Ascending aorta (tissue), 2 donors: ENCODE measurements at regions not wholly inside any gene's neighbourhood (a gene's known extent, or its start where the extent isn't known, plus 50 kb on each side); places are given as distances from the start of the nearest gene placed in this dataset.

Source experiments
- DNase-seq, 2 donors: peaks; one replicate each; pipeline ENCODE4 v3.0.0-alpha.2; 2019; ENCODE audit warnings: low spot score in 2 of 2
- H3K27ac ChIP-seq, 2 donors: fragments of 200-600 bp; sonication (generic); one replicate each; pipeline ENCODE4 v1.5.1; 2016 to 2017; ENCODE audit warnings: mild to moderate bottlenecking in 1 of 2
- H3K27me3 ChIP-seq: fragments of 200-600 bp; sonication (generic); one replicate; pipeline ENCODE4 v1.5.1; 2017
- H3K36me3 ChIP-seq, 2 donors: fragments of 200-600 bp; sonication (generic); one replicate each; pipeline ENCODE4 v1.5.1; 2016
- H3K4me1 ChIP-seq, 2 donors: fragments of 200-600 bp; sonication (generic); one replicate each; pipeline ENCODE4 v1.5.1; 2016 to 2017; ENCODE audit warnings: mild to moderate bottlenecking in 1 of 2
- H3K4me3 ChIP-seq, 2 donors: fragments of 200-600 bp; sonication (generic); one replicate each; pipeline ENCODE4 v1.5.1; 2016 to 2017; ENCODE audit warnings: mild to moderate bottlenecking in 1 of 2
- H3K9me3 ChIP-seq, 2 donors: fragments of 200-600 bp; sonication (generic); one replicate each; pipeline ENCODE4 v1.5.1; 2016
- intact Hi-C: fragments of 100-400 bp; cut with DNase I; formaldehyde crosslinking; loops from one replicate; pipeline ENCODE4 v1.15.1; 2023
- TF ChIP-seq, protein P1 (sequence below), 3 experiments: fragments of 200-600 bp in 2 of 3; fragments of 450-650 bp in 1 of 3; sonication (generic) in 2 of 3; IDR thresholded peaks; one replicate each; pipeline ENCODE4 v1.5.1; 2016 to 2019; ENCODE audit warnings: antibody characterized with exemption in 3 of 3, mild to moderate bottlenecking in 1 of 3, moderate library complexity in 1 of 3

DNA sequence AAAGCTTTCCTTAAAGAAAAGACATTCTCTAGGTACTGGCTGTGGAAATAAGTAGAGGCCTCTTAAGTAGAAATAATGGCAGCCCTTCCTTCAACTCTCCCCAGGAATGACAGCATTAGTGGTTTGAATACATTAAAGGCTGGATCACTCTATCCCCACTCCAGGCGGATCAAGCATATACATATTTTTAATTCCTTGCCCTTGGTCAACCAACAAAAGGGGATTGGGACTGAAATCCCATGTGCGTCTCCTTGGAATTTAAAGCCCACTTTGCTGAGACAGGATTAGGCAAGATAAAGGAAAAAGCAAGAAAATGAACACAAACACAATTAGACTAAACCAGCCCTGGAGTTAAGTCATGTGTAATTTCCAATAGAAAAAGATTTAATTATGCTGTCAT is 391.3 kb downstream of the PPP1R2C start:
- DNase-seq: no peak
- intact Hi-C loops: no loop called here
- Histone ChIP-seq H3K27ac (no peak overlapping the region), H3K9me3 (no peaks in the 10 kb centered on the region), H3K27me3 (no peaks in the 10 kb centered on the region), H3K4me3 (no peak overlapping the region), H3K36me3 (no peaks in the 10 kb centered on the region), H3K4me1 (no peaks in the 10 kb centered on the region)
- TF ChIP-seq, protein P1, sequence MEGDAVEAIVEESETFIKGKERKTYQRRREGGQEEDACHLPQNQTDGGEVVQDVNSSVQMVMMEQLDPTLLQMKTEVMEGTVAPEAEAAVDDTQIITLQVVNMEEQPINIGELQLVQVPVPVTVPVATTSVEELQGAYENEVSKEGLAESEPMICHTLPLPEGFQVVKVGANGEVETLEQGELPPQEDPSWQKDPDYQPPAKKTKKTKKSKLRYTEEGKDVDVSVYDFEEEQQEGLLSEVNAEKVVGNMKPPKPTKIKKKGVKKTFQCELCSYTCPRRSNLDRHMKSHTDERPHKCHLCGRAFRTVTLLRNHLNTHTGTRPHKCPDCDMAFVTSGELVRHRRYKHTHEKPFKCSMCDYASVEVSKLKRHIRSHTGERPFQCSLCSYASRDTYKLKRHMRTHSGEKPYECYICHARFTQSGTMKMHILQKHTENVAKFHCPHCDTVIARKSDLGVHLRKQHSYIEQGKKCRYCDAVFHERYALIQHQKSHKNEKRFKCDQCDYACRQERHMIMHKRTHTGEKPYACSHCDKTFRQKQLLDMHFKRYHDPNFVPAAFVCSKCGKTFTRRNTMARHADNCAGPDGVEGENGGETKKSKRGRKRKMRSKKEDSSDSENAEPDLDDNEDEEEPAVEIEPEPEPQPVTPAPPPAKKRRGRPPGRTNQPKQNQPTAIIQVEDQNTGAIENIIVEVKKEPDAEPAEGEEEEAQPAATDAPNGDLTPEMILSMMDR (IDR thresholded peaks at IDR 0.05): no peak

GRCh38 chrX:42385730-42386129 is 392.2 kb downstream of the PPP1R2C start:
- no peaks in the 10 kb centered on the region for H3K4me1 ChIP-seq

DNA sequence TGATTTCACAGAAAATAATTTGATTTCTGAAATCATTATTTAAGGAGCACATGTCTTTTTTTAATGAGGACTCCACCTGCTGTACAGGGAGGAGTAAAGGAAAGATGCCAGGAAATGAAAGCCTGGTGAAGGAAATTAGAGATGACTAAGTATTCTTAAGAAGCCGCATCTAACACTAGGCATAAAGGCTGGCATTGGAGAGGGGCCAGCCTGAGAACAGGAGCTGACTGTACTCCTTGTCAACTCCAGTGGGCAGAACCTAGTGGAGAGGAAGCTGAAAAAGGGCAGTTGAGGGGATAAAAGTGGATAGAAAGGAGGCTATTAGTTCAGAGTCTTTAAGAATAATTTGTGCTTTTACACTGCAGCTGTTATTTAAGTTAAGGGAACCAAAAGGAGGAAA is 393.0 kb downstream of the PPP1R2C start:
- H3K9me3 ChIP-seq: no peaks in the 10 kb centered on the region
- no peaks in the 10 kb centered on the region for H3K27me3 ChIP-seq
- intact Hi-C loops: no loop called here
- H3K27ac ChIP-seq: no peak overlapping the region
- no peaks in the 10 kb centered on the region for H3K36me3 ChIP-seq
- H3K4me3 ChIP-seq: no peak overlapping the region
- TF ChIP-seq, protein P1 (IDR thresholded peaks at IDR 0.05): no peak
- H3K4me1 ChIP-seq: no peaks in the 10 kb centered on the region
- no peak for DNase-seq

More at GRCh38 chrX:42385730-42386129, 392.2 kb downstream of the PPP1R2C start:
- Histone ChIP-seq H3K27me3 (no peaks in the 10 kb centered on the region), H3K36me3 (no peaks in the 10 kb centered on the region), H3K9me3 (no peaks in the 10 kb centered on the region), H3K4me3 (no peak overlapping the region), H3K27ac (no peak overlapping the region)
- TF ChIP-seq, protein P1 (IDR thresholded peaks at IDR 0.05): no peak
- no peak for DNase-seq
- intact Hi-C loops: no loop called here

DNA sequence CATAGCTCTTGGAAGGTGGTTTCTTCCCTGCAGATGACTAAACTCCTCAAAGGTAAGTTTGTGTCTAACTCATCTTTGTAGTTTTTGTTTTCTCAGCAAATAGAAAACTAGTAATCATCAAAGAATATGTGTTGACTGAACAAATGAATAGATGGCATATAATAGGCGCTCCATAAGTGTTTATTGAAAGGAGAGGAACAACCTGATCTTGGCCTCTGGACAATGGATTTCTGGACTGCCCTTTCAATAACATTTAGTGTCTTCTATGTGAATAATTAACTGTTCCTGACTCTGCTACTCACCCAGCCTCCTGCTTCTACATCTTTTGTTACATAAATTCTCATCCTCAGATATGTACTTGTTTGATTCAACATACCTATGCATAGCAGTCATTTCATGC is 399.1 kb downstream of the PPP1R2C start:
- intact Hi-C loops: no loop called here
- Histone ChIP-seq H3K36me3 (no peaks in the 10 kb centered on the region), H3K4me3 (no peak overlapping the region), H3K27me3 (no peaks in the 10 kb centered on the region), H3K27ac (no peak overlapping the region), H3K9me3 (no peaks in the 10 kb centered on the region), H3K4me1 (no peaks in the 10 kb centered on the region)
- TF ChIP-seq, protein P1 (IDR thresholded peaks at IDR 0.05): no peak
- no peak for DNase-seq

GRCh38 chrX:42375086-42375485 is 402.9 kb downstream of the PPP1R2C start:
- Histone ChIP-seq H3K27me3 (no peaks in the 10 kb centered on the region), H3K9me3 (no peaks in the 10 kb centered on the region), H3K4me1 (no peaks in the 10 kb centered on the region), H3K36me3 (no peaks in the 10 kb centered on the region), H3K4me3 (no peak overlapping the region), H3K27ac (no peak overlapping the region)
- TF ChIP-seq, protein P1 (IDR thresholded peaks at IDR 0.05): no peak
- intact Hi-C loops: no loop called here
- no peak for DNase-seq

DNA sequence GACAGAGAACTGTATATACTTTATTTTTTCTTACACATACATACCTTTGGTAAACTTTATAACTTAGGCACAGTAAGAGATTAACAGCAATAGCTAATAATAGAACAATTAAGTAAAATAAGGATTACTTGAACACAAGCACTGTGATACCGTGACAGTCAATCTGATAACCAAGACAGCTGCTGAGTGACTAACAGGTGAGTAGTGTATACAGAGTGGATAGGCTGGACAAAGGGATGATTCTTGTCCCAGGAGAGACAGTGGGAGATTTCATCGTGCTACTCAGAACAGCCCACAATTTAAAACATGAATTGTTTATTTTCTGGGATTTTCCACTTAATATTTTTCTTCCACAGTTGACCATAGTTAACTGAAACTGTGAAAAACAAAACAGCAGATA is 411.8 kb downstream of the PPP1R2C start:
- no peaks in the 10 kb centered on the region for H3K4me1 ChIP-seq
- no peak overlapping the region for H3K4me3 ChIP-seq
- H3K9me3 ChIP-seq: no peaks in the 10 kb centered on the region
- H3K36me3 ChIP-seq: no peaks in the 10 kb centered on the region
- intact Hi-C loops: no loop called here
- no peaks in the 10 kb centered on the region for H3K27me3 ChIP-seq
- TF ChIP-seq, protein P1 (IDR thresholded peaks at IDR 0.05): no peak
- H3K27ac ChIP-seq: no peak overlapping the region
- no peak for DNase-seq
